Thyroid gland (tissue), 4 donors: ENCODE measurements at regions not wholly inside any gene's neighbourhood (a gene's known extent, or its start where the extent isn't known, plus 50 kb on each side); places are given as distances from the start of the nearest gene placed in this dataset.

Source experiments
- DNase-seq, 2 donors: peaks; one replicate each; pipeline ENCODE4 v3.0.0-alpha.2; 2019
- H3K27ac ChIP-seq, 3 donors: fragments of 200-600 bp; sonication (generic); 1 replicate in 2 of 3; 2 replicates in 1 of 3; pipeline ENCODE4 v1.5.1; 2016 to 2019; ENCODE audit warnings: mild to moderate bottlenecking in 1 of 3, moderate library complexity in 1 of 3
- H3K27me3 ChIP-seq: fragments of 200-600 bp; sonication (generic); one replicate; pipeline ENCODE4 v1.5.1; 2019
- H3K36me3 ChIP-seq, 2 donors: fragments of 200-600 bp; sonication (generic); one replicate each; pipeline ENCODE4 v1.5.1; 2016 to 2019
- H3K4me1 ChIP-seq, 2 donors: fragments of 200-600 bp; sonication (generic); one replicate each; pipeline ENCODE4 v1.5.1; 2017 to 2019
- H3K4me3 ChIP-seq, 3 donors: fragments of 200-600 bp; sonication (generic); replicated peaks in 1 of 3; 1 replicate in 2 of 3; 2 replicates in 1 of 3; pipeline ENCODE4 v1.5.1; 2016; ENCODE audit warnings: mild to moderate bottlenecking in 1 of 3
- H3K9me3 ChIP-seq: fragments of 200-600 bp; sonication (generic); one replicate; pipeline ENCODE4 v1.5.1; 2017
- POLR2A ChIP-seq, 2 donors: fragments of 450-650 bp; IDR thresholded peaks; one replicate each; pipeline ENCODE4 v1.6.1; 2017; ENCODE audit warnings: antibody characterized with exemption in 2 of 2, mild to moderate bottlenecking in 2 of 2, moderate library complexity in 1 of 2
- WGBS, 2 donors: methylation state at CpG; one replicate each; pipeline ENCODE4 v1.1.5; 2017; 5-methylcytosine and 5-hydroxymethylcytosine counted together
- intact Hi-C: fragments of 100-400 bp; cut with DNase I; formaldehyde crosslinking; loops from one replicate; pipeline ENCODE4 v1.15.1; 2023
- TF ChIP-seq, protein P1 (sequence below), 6 experiments: fragments of 200-600 bp in 3 of 6; fragments of 450-650 bp in 3 of 6; sonication (generic) in 3 of 6; IDR thresholded peaks; one replicate each; pipeline ENCODE4 v1.5.1; 2016 to 2019; ENCODE audit warnings: antibody characterized with exemption in 6 of 6, mild to moderate bottlenecking in 2 of 6, inconsistent platforms in 1 of 6, moderate library complexity in 1 of 6

DNA sequence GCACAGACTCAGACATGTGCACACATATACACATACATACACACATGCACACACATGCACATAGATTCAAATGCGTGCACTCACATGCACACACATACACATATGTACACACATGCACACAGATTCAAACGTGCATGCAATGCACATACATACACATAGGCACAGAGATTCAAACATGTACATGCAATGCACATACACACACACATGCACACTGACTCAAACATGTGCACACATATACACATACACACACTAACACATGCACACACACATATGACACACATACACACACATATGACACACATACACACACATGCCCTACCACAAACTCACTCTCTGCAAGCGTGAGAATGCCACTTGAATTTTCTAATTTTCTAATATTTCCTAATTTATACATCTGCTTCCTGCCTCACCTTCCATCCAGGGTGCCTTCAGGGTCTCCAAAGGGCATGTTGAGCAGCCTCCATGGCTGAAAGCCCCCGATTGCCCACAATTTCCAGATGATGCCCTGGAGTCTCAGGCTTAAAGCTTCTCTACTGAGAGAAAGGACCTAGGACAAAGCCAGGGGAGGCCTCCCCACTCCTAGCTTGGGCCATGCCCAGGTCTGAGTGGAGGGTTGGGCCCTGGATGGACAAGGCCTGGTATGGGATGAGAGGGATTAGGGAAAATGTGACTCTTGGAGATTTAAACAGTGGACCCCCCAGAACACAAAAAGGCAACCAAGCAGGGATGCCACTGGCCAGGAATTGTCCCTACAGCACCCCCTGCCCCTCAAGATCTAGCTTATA, 487.1 kb downstream of the TCERG1L start:
- DNase-seq: no peak
- Histone ChIP-seq H3K27ac (no peak overlapping the region), H3K27me3 (no peaks in the 10 kb centered on the region), H3K9me3 (no peaks in the 10 kb centered on the region), H3K4me3 (no peak overlapping the region), H3K36me3 (no peaks in the 10 kb centered on the region), H3K4me1 (no peaks in the 10 kb centered on the region)
- TF ChIP-seq, protein P1, sequence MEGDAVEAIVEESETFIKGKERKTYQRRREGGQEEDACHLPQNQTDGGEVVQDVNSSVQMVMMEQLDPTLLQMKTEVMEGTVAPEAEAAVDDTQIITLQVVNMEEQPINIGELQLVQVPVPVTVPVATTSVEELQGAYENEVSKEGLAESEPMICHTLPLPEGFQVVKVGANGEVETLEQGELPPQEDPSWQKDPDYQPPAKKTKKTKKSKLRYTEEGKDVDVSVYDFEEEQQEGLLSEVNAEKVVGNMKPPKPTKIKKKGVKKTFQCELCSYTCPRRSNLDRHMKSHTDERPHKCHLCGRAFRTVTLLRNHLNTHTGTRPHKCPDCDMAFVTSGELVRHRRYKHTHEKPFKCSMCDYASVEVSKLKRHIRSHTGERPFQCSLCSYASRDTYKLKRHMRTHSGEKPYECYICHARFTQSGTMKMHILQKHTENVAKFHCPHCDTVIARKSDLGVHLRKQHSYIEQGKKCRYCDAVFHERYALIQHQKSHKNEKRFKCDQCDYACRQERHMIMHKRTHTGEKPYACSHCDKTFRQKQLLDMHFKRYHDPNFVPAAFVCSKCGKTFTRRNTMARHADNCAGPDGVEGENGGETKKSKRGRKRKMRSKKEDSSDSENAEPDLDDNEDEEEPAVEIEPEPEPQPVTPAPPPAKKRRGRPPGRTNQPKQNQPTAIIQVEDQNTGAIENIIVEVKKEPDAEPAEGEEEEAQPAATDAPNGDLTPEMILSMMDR (IDR thresholded peaks at IDR 0.05): no peak
- no peak for TF ChIP-seq POLR2A (IDR thresholded peaks at IDR 0.05)
- whole genome bisulfite sequencing, 2 donors: 87 to 91% methylated on average over 4 of the region's 4 CpGs
- intact Hi-C loops: no loop called here

DNA sequence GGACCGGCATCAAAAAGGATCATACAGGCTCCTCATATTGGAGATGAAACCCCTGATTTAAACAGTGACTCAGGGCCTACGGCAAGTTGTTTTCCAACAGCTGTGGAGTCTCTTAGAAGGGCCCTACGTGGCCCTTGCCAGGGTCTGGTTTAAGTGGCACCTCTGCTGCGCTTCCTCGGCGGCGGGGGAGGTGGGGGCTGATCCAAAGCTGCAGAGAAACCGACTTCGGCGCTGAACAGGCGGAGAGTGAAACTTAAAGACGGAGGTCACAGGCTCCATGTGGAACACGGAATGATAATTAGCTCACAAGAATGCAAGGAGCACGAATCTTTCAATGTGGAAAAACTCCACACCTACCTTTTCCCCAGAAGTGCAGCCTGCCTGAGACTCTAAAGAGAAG, 477.9 kb downstream of the TCERG1L start:
- Histone ChIP-seq H3K36me3 (no peaks in the 10 kb centered on the region), H3K9me3 (no peaks in the 10 kb centered on the region), H3K4me3 (no peak overlapping the region), H3K27me3 (no peaks in the 10 kb centered on the region), H3K27ac (no peak overlapping the region), H3K4me1 (no peaks in the 10 kb centered on the region)
- no peak for TF ChIP-seq POLR2A (IDR thresholded peaks at IDR 0.05)
- TF ChIP-seq, protein P1 (IDR thresholded peaks at IDR 0.05): no peak
- intact Hi-C loops: no loop called here
- WGBS, 2 donors: 80 to 86% methylated on average over 14 of the region's 14 CpGs
- DNase-seq: no peak

DNA sequence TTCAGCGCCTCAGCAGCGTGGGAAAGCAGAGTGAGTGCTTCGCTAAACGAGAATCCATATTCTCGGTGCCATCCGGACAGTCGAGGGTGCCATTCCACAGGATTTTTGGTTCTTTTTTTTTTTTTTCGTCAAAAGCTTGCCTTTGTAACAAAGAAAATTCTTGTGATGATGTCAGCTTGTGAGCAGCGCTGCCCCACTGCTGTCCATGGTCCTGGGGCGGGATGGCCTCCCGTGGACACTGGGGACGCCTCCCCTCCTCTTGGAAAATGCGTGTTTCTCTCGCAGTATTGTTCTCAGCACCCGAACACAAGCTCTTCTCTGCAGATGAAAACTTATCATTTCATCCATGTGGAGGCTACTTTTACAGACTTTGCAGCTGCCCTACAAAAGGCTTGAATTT, 477.4 kb downstream of the TCERG1L start:
- no peaks in the 10 kb centered on the region for H3K27me3 ChIP-seq
- H3K4me1 ChIP-seq: no peaks in the 10 kb centered on the region
- intact Hi-C loops: no loop called here
- no peak for DNase-seq
- no peak overlapping the region for H3K4me3 ChIP-seq
- H3K36me3 ChIP-seq: no peaks in the 10 kb centered on the region
- WGBS, 2 donors: 70 to 72% methylated on average over 15 of the region's 15 CpGs
- TF ChIP-seq, protein P1 (IDR thresholded peaks at IDR 0.05): no peak
- TF ChIP-seq POLR2A (IDR thresholded peaks at IDR 0.05): no peak
- no peaks in the 10 kb centered on the region for H3K9me3 ChIP-seq
- no peak overlapping the region for H3K27ac ChIP-seq

DNA sequence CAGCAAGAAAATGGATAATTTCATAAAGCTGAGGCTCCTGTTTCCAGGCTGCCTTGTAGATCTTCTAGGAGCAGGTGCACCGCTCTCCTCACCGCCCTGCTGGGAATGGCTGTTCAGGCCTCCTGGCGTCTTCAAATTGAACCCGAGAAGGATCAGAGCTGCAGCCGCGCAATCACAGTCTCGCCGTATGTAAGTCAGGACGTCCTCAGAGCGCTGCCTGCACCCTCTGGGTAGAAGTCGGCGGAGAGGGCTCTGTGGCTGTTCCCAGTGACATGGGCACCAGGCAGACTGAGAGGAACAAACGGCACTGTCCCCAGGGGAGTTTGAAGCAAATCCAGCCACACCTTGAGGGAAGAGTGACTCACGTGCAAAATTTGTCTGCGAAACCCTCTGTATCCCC, 476.9 kb downstream of the TCERG1L start:
- H3K9me3 ChIP-seq: no peaks in the 10 kb centered on the region
- H3K27me3 ChIP-seq: no peaks in the 10 kb centered on the region
- no peaks in the 10 kb centered on the region for H3K36me3 ChIP-seq
- no peak for DNase-seq
- H3K4me1 ChIP-seq: no peaks in the 10 kb centered on the region
- no peak overlapping the region for H3K4me3 ChIP-seq
- TF ChIP-seq, protein P1 (IDR thresholded peaks at IDR 0.05): no peak
- no peak for TF ChIP-seq POLR2A (IDR thresholded peaks at IDR 0.05)
- WGBS, 2 donors: 87 to 89% methylated on average over 15 of the region's 15 CpGs
- intact Hi-C loops: no loop called here
- no peak overlapping the region for H3K27ac ChIP-seq

DNA sequence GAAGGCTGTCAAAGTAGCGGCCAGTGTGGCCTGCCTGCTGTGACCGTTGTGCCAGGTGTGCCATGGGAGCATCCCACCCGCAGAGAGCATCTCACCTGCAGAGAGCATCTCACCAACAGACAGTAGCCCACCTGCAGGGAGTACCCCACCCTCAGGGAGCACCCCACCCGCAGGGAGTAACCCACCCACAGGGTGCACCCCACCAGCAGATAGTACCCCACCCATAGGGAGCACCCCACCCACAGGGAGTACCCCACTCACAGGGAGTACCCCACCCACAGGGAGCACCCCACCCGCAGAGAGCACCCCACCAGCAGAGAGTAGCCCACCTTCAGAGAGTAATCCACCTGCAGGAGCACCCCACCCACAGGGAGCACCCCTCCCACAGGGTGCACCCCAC, 476.5 kb downstream of the TCERG1L start:
- TF ChIP-seq, protein P1 (IDR thresholded peaks at IDR 0.05): no peak
- TF ChIP-seq POLR2A (IDR thresholded peaks at IDR 0.05): no peak
- Histone ChIP-seq H3K4me3 (no peak overlapping the region), H3K4me1 (no peaks in the 10 kb centered on the region), H3K27me3 (no peaks in the 10 kb centered on the region), H3K27ac (no peak overlapping the region), H3K9me3 (no peaks in the 10 kb centered on the region), H3K36me3 (no peaks in the 10 kb centered on the region)
- DNase-seq: no peak
- 80 to 91% methylated on average over 4 to 5 of the region's 5 CpGs for WGBS, 2 donors
- intact Hi-C loops: no loop called here
